Activated T-cell treated with anti-CD3 and anti-CD28 coated beads, Interleukin-2, amount 50 U/mL, for 72 hours (primary cell): ENCODE measurements at regions not wholly inside any gene's neighbourhood (a gene's known extent, or its start where the extent isn't known, plus 50 kb on each side); places are given as distances from the start of the nearest gene placed in this dataset.

Source experiments
- ATAC-seq, 2 donors: fragments of 150-1000 bp; cut with Tn5 transposase; replicated peaks in 1 of 2; 2 replicates each; pipeline ENCODE4 v1.10.0; 2021; ENCODE audit warnings: moderate library complexity in 2 of 2, mild to moderate bottlenecking in 1 of 2
- DNase-seq, 2 donors: peaks; one replicate each; pipeline ENCODE4 v3.0.0; 2021 to 2022; ENCODE audit warnings: mixed read lengths in 1 of 2
- H3K27ac Mint-ChIP-seq: one replicate; pipeline ENCODE4 v1.8.0; 2022; ENCODE audit warnings: mild to moderate bottlenecking, moderate library complexity, mixed read lengths
- H3K27me3 Mint-ChIP-seq: one replicate; pipeline ENCODE4 v1.8.0; 2022; ENCODE audit warnings: low read depth, mixed read lengths
- H3K36me3 Mint-ChIP-seq, 2 donors: one replicate each; pipeline ENCODE4 v1.8.0; 2022; ENCODE audit warnings: mixed read lengths in 2 of 2, mild to moderate bottlenecking in 1 of 2; ENCODE audit not compliant: insufficient read depth in 2 of 2
- H3K4me1 Mint-ChIP-seq: one replicate; pipeline ENCODE4 v1.8.0; 2022; ENCODE audit warnings: low read depth, mixed read lengths
- H3K4me3 Mint-ChIP-seq, 2 donors: one replicate each; pipeline ENCODE4 v1.8.0; 2022; ENCODE audit warnings: mild to moderate bottlenecking in 2 of 2, mixed read lengths in 2 of 2, moderate library complexity in 2 of 2
- H3K9me3 Mint-ChIP-seq, 2 donors: one replicate each; pipeline ENCODE4 v1.8.0; 2022; ENCODE audit warnings: mixed read lengths in 2 of 2

DNA sequence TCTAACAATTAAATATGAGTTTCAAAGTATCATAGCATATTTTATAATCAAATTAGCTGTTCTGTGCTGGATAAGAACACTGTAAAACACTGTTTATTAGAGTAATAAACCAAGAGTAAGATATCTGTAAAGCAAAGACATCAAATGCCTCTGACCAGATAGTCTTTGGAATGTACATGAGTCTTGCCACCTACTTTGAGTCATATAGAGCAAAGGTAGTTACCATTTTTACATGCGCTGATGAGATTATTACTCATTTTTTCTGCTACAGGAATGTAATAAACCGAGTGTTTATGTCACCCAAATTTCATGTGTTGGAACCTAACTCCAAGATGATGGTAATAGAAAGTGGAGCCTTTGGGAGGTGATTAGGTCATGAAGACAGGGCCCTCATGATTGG is 654.5 kb downstream of the CETN3 start:
- H3K4me1 Mint-ChIP-seq = no peaks in the 10 kb centered on the region
- DNase-seq (no peak), ATAC-seq (no peak)
- peaks cover 1 to 2% of the 10 kb centered on the region in 2 donors for H3K9me3 Mint-ChIP-seq
- H3K4me3 Mint-ChIP-seq = no peak overlapping the region
- no peaks in the 10 kb centered on the region for H3K36me3 Mint-ChIP-seq
- H3K27me3 Mint-ChIP-seq = no peaks in the 10 kb centered on the region
- H3K27ac Mint-ChIP-seq = no peak overlapping the region

DNA sequence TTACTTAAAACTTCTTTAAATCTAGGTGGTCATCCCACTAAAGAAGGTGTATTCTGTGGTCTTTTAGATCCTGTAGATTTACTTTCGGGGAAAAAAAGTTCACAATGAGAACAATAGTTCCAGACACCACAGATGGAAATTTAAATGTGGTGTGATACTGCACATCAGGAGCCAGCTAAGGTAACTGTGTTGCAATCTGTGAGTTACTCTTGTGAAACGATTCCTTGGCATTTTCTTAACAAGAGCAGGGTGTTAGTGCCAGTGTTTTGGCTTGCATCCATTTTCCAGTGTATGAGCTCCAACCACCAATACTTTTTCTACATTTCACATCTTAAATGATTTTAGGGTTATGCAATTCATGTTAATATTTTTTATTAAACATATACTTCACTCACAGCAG is 674.5 kb downstream of the CETN3 start:
- no peak overlapping the region for H3K4me3 Mint-ChIP-seq
- no peaks in the 10 kb centered on the region for H3K9me3 Mint-ChIP-seq
- H3K27ac Mint-ChIP-seq = no peak overlapping the region
- H3K4me1 Mint-ChIP-seq = no peaks in the 10 kb centered on the region
- H3K36me3 Mint-ChIP-seq = no peaks in the 10 kb centered on the region
- ATAC-seq (no peak), DNase-seq (no peak)
- H3K27me3 Mint-ChIP-seq = no peaks in the 10 kb centered on the region

- DNase-seq (no peak), ATAC-seq (no peak)
- Mint-ChIP-seq H3K9me3 (peaks cover 0 to 2% of the 10 kb centered on the region in 2 donors), H3K36me3 (no peaks in the 10 kb centered on the region), H3K27ac (no peak overlapping the region), H3K4me1 (no peaks in the 10 kb centered on the region), H3K4me3 (no peak overlapping the region), H3K27me3 (no peaks in the 10 kb centered on the region)
These were observed 675.8 kb downstream of the CETN3 start for GRCh38 chr5:89733772-89734171.

GRCh38 chr5:89729623-89730301 is 679.8 kb downstream of the CETN3 start:
- no peak overlapping the region for H3K27ac Mint-ChIP-seq
- H3K27me3 Mint-ChIP-seq = no peaks in the 10 kb centered on the region
- H3K4me1 Mint-ChIP-seq = no peaks in the 10 kb centered on the region

DNA sequence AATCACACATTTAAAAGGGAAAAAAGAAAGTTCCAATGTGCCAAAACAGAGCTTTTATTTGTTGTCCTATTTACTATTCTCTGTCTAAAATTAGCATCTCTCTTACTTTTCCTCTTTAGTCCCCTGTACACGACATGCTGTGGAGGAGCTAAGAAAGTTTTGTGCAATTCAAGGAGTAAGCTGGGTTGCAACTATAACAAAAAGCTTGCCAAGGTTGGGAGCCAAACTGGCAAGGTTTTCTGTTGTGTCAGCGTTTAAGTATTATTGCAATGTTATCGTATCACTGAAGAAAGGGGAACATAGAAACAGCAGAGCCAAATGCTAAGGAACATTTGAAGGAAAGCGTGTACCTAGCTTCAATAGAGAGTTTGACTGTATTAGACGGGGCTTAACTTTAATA is 680.8 kb downstream of the CETN3 start:
- ATAC-seq (no peak), DNase-seq (no peak)
- Mint-ChIP-seq H3K27ac (no peak overlapping the region), H3K36me3 (no peaks in the 10 kb centered on the region), H3K27me3 (no peaks in the 10 kb centered on the region), H3K9me3 (peaks cover 0 to 7% of the 10 kb centered on the region in 2 donors), H3K4me1 (no peaks in the 10 kb centered on the region), H3K4me3 (no peak overlapping the region)

More at GRCh38 chr5:89729623-89730301, 679.8 kb downstream of the CETN3 start:
- H3K4me3 Mint-ChIP-seq = no peak overlapping the region
- no peaks in the 10 kb centered on the region for H3K36me3 Mint-ChIP-seq
- ATAC-seq = no peak
- no peak for DNase-seq
- H3K9me3 Mint-ChIP-seq = peaks cover 0 to 7% of the 10 kb centered on the region in 2 donors

GRCh38 chr5:89728134-89728533 is 681.4 kb downstream of the CETN3 start:
- Mint-ChIP-seq H3K9me3 (peaks cover 0 to 7% of the 10 kb centered on the region in 2 donors), H3K27ac (no peak overlapping the region), H3K27me3 (no peaks in the 10 kb centered on the region), H3K4me1 (no peaks in the 10 kb centered on the region), H3K4me3 (no peak overlapping the region), H3K36me3 (no peaks in the 10 kb centered on the region)
- DNase-seq = no peak
- ATAC-seq = no peak

- H3K36me3 Mint-ChIP-seq = no peaks in the 10 kb centered on the region
- H3K27ac Mint-ChIP-seq = no peak overlapping the region
- no peaks in the 10 kb centered on the region for H3K27me3 Mint-ChIP-seq
- no peak for DNase-seq
- no peaks in the 10 kb centered on the region for H3K4me1 Mint-ChIP-seq
- no peak for ATAC-seq
- no peak overlapping the region for H3K4me3 Mint-ChIP-seq
- peaks cover 0 to 7% of the 10 kb centered on the region in 2 donors for H3K9me3 Mint-ChIP-seq
These were observed 685.0 kb downstream of the CETN3 start for GRCh38 chr5:89724379-89725095.

- no peak overlapping the region for H3K4me3 Mint-ChIP-seq
- DNase-seq (no peak), ATAC-seq (no peak)
- H3K27ac Mint-ChIP-seq = no peak overlapping the region
- peaks cover 0 to 7% of the 10 kb centered on the region in 2 donors for H3K9me3 Mint-ChIP-seq
- no peaks in the 10 kb centered on the region for H3K27me3 Mint-ChIP-seq
- no peaks in the 10 kb centered on the region for H3K4me1 Mint-ChIP-seq
- no peaks in the 10 kb centered on the region for H3K36me3 Mint-ChIP-seq
These were observed 685.6 kb downstream of the CETN3 start for GRCh38 chr5:89723907-89724306.

- Mint-ChIP-seq H3K36me3 (no peaks in the 10 kb centered on the region), H3K27me3 (no peaks in the 10 kb centered on the region), H3K4me3 (no peak overlapping the region), H3K9me3 (peaks cover 0 to 5% of the 10 kb centered on the region in 2 donors), H3K4me1 (no peaks in the 10 kb centered on the region), H3K27ac (no peak overlapping the region)
- DNase-seq (no peak), ATAC-seq (no peak)
These were observed 687.0 kb downstream of the CETN3 start for GRCh38 chr5:89722538-89722937.

DNA sequence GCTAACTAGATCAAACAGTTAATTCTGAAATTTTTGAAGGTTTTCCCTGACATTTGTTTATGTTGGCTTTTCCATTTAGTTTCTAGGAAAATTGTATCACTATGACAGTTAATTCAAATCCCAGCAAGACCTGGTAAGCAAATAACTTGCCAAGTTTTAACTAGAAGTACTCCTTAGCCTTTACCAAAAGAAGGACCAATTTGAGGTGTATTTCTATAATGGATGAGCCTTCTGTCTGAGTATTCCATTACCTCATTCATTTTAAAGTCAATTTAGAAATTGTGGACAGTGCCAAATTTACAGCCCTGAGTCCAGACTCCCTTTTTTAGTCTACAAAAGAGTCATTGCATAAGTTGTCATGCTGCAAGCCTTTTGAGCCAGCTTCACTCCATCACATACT is 687.6 kb downstream of the CETN3 start:
- DNase-seq (no peak), ATAC-seq (no peak)
- H3K9me3 Mint-ChIP-seq = peaks cover 0 to 5% of the 10 kb centered on the region in 2 donors
- no peaks in the 10 kb centered on the region for H3K4me1 Mint-ChIP-seq
- H3K27me3 Mint-ChIP-seq = no peaks in the 10 kb centered on the region
- H3K36me3 Mint-ChIP-seq = no peaks in the 10 kb centered on the region
- H3K4me3 Mint-ChIP-seq = no peak overlapping the region
- H3K27ac Mint-ChIP-seq = no peak overlapping the region

- Mint-ChIP-seq H3K4me1 (no peaks in the 10 kb centered on the region), H3K9me3 (peaks cover 0 to 4% of the 10 kb centered on the region in 2 donors), H3K27ac (no peak overlapping the region), H3K36me3 (no peaks in the 10 kb centered on the region), H3K4me3 (no peak overlapping the region), H3K27me3 (no peaks in the 10 kb centered on the region)
- ATAC-seq (no peak), DNase-seq (no peak)
These were observed 688.2 kb downstream of the CETN3 start for GRCh38 chr5:89721353-89721752.

- Mint-ChIP-seq H3K4me1 (no peaks in the 10 kb centered on the region), H3K27me3 (no peaks in the 10 kb centered on the region), H3K9me3 (peaks cover 0 to 4% of the 10 kb centered on the region in 2 donors), H3K27ac (no peak overlapping the region), H3K4me3 (no peak overlapping the region), H3K36me3 (no peaks in the 10 kb centered on the region)
- ATAC-seq = no peak
- no peak for DNase-seq
These were observed 697.3 kb downstream of the CETN3 start for GRCh38 chr5:89712134-89712700.

DNA sequence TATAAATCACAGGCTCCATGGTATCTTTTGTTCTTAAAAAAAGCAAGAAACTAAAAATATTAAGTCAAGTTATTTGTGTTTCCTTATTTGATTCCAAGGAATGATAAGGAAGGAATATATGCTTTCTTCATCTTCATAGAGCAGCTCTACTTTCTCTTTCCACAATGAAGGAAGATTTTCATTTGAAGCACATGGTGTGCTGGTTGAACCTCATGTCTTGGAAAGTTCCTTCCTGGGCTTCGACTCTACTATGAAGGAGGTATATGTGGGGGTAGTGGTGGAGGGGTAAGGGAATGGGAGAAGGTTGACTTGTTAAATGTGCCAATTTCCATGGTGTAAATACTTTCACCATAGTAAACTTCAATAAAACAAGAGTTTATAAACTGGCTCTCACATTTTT is 698.0 kb downstream of the CETN3 start:
- no peaks in the 10 kb centered on the region for H3K4me1 Mint-ChIP-seq
- ATAC-seq = no peak
- H3K36me3 Mint-ChIP-seq = no peaks in the 10 kb centered on the region
- H3K27ac Mint-ChIP-seq = no peak overlapping the region
- H3K27me3 Mint-ChIP-seq = no peaks in the 10 kb centered on the region
- peaks cover 0 to 4% of the 10 kb centered on the region in 2 donors for H3K9me3 Mint-ChIP-seq
- no peak overlapping the region for H3K4me3 Mint-ChIP-seq
- no peak for DNase-seq
